CD4-positive, alpha-beta T cell treated with Interleukin-10 for 1 hour (primary cell): ENCODE measurements at regions not wholly inside any gene's neighbourhood (a gene's known extent, or its start where the extent isn't known, plus 50 kb on each side); places are given as distances from the start of the nearest gene placed in this dataset.
"Not testable (repeated sequence)": the region's sequence is repeated elsewhere in the genome, so short reads cannot be mapped to it uniquely, and the experiment has no call there.

Experiments
- DNase-seq: peaks from one replicate; pipeline ENCODE4 v3.0.0-alpha.2; 2020

- no peak for DNase-seq
These were observed 95.2 kb upstream of the UBE2E1 start for GRCh38 chr3:23710555-23710954.

GRCh38 chr3:23711916-23712494 lies 93.8 kb upstream of the UBE2E1 start:
- no peak for DNase-seq

DNA sequence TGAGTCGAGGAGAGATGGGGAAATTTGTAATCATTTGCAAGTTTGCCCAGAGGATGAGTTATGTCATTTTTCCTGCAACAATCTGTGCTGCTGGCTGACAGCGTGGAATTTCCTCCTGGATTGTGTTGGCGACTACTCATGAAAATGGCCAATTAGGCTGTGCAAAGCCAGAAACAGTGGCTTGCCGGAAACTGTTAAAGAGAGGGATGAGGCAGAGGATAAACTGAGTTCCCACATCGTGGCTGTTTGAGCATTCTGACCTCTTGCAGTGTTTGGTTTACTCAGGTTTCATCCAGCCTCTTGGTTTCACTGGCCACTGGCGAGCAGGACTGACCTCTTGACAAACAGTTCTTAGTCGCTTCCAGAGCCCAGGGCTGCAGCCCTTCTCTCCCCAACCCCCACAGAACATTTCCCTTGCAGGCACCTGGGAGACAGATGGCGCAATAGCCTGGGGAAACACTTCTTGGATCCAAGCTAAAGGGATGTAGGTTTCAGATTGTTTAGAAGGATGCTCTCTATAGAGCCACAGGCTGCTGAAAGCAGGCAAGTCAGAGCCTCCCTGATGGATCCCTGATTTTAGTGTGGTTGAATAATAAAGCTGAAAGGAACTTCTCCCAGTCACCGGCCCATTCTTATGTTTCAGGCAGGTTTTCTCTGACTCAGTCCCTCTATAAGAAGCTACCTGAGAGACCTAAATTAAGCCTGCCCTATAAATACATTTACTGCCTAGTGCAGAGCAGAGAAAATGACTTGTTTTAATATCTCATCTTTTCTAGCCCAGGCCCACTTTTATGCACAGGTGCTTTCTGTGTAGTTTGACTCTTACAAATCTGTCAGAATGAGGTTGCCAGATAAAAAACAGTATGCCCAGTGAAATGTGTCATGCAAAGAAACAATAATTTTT lies 92.8 kb upstream of the UBE2E1 start:
- no peak for DNase-seq

- no peak for DNase-seq
These were observed 92.1 kb upstream of the UBE2E1 start for GRCh38 chr3:23713641-23714040.

DNA sequence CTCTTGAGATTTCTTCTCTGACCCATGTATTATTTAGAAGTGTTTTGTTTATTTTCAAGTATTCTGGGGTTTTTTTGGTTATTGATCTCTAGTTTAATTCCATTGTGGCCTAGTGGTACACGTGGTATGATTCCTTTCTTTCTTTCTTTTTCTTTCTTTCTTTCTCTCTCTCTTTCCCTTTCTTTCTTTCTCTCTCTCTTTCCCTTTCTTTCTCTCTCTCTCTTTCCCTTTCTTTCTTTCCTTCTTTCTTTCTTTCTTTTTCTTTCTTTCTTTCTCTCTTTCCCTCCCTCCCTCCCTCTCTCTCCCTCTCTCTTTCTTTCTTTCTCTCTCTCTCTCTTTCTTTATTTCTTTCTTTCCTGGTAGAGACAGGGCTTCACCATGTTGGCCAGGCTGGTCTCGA lies 85.7 kb upstream of the UBE2E1 start:
- DNase-seq: no peak

- no peak for DNase-seq
These were observed 84.9 kb upstream of the UBE2E1 start for GRCh38 chr3:23720885-23721284.

- DNase-seq: no peak
These were observed 82.6 kb upstream of the UBE2E1 start for GRCh38 chr3:23723141-23723540.

DNA sequence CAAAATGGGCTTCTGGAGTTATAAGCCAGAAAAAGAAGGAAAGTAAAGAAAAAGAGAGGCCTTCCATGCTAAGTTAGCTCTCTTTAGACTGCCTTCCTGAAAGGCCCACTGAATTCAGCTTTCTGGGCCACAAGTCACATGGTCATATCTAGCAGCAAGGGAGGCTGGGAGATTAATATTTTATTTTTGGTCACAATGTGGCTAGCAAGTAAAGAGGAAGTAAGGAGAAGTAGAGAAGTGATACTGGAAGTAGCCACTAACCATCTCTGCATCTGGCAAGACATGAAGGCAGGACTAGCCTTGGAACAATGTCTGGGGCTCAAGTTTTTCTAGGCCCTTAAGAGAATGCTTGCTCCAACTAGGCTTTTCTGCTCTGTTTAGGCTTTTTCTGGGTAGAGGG lies 81.8 kb upstream of the UBE2E1 start:
- no peak for DNase-seq

GRCh38 chr3:23726811-23727548 lies 78.8 kb upstream of the UBE2E1 start:
- no peak for DNase-seq

GRCh38 chr3:23728601-23729117 lies 77.1 kb upstream of the UBE2E1 start:
- no peak for DNase-seq

DNA sequence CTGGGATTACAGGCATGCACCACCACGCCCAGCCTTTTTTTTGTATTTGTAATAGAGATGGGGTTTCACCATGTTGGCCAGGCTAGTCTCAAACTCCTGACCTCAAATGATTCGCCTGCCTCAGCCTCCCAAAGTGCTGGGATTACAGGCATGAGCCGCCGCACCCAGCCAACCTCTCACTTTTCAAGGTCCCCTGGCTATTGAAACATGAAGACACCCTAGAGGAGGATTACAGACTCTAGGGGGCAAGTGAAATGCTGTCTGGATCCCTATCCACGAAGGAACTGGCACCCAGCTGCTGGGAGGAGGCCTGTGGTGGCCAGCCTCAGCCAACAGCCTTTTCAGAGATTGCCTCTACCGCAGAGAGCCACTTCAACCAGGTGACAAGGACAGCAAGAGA lies 76.4 kb upstream of the UBE2E1 start:
- not testable (repeated sequence) for DNase-seq

GRCh38 chr3:23734481-23734880 lies 71.3 kb upstream of the UBE2E1 start:
- DNase-seq: no peak

DNA sequence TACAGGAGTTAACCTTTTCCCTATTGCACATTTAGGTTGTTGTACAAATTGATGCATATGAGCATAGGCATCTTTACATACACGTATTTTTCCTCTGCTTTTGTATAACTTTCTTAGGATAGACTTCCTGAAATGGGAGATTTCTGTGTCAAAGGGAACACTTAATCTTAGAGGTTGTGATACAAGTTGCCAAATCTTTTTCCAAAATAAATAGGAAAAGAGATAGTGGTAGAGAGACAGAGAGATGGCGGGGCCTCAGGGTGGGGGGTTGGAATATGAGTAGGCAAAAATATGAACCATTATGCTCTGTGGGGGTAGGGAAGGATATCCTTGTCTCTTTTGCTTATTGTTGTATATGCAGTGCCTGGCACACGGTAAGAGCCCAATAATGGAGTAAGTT lies 70.7 kb upstream of the UBE2E1 start:
- DNase-seq: no peak

DNA sequence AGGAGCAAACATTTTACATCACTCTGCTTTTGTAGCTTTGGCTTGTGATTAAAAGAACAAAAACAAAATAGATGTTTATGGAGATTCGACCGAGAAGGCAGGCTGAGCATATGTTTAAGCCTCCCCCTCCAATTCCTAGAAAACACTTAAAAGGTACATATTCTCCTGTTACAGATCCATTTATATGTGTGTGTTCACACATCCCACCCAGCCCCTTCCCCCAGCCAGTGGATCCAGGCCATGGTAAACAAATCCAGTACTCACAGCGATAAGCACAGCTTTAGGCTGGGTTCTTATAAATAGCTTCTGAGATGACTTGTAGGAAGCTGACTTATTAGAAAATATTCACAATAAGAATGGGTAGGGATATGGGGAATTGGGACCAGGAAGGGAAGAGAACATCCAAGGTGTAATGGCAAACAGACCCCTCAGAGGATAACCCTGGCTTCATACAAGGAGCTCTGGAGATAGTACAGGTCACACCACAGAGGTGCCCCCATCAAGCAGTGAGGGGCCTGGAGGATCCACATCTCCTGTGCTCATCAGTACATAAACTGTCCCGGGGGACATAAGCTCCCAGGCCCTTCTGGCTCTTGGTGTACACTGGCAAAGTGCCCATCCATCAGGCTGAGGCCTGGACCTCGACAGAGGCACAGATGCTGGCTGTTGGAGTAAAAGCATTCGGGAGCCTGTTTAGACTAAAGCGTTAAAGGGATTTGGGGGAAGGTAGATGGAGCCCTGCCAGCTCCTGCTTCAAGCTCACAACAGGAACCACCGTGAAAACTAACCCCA lies 70.0 kb upstream of the UBE2E1 start:
- DNase-seq: no peak

- no peak for DNase-seq
These were observed 66.8 kb upstream of the UBE2E1 start for GRCh38 chr3:23738944-23739343.

- DNase-seq: no peak
These were observed 66.2 kb upstream of the UBE2E1 start for GRCh38 chr3:23739536-23739935.

GRCh38 chr3:23740517-23740965 lies 65.2 kb upstream of the UBE2E1 start:
- no peak for DNase-seq

DNA sequence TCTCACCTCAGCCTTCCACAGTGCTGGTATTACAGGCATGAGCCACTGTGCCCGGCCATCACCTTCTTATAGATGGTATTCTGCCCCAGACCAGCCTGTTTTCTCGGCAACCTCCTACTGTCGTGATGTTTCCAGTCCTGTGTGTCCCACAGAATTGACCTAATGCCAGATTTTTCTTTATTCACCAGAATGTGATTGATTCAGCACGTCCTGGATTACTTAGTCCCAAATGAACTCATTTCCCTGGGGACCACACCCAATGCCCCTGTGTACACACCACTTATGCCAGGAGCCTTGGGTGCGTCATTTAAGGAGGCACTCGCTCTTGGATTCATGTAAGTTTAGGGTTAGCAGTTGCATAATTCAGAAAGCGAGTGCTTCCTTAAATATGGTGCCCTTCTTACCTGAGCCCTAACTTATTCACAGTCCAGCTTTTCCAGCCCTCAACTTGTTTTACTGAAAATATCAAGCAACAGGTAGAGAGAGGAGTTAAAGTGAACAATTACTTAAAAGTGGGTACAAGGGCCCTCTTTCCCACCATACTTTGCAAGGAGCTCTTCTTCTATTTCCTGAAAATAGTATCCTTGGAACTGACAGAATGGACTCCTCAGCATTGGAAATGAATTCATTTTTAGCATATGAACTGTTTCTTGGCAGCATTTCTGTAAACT lies 64.6 kb upstream of the UBE2E1 start:
- DNase-seq: no peak

DNA sequence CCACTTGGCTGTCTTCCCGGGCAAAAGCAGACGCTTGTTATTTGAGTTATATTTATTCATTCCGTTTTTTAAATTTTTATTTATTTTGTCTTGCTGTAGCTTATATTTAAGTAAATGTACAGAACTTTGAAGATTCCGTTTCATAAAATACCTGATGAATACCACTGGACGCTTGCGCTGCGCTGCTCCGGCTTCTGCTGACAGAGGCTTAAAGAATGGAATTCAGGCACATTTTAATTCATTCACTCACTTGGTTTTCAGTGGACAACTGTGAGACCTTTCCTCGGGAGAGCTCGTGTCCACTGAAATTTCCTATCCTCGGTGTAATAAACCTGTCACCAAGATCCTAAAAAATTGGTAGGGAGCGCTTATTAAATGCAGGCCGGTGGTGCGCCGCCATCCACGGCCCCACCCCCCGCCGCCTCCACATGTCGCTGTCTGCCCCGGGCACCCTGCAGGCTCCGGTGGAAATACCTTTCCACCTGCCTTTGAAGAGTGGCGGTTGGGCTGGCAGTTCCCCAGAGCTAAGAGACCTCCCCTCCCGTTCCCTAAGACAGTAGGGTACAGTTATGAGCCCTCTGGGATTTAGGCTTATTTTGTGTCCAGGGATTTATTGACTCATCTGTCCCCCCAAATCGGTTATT lies 62.5 kb upstream of the UBE2E1 start:
- DNase-seq: no peak

- no peak for DNase-seq
These were observed 59.3 kb upstream of the UBE2E1 start for GRCh38 chr3:23746441-23746840.

DNA sequence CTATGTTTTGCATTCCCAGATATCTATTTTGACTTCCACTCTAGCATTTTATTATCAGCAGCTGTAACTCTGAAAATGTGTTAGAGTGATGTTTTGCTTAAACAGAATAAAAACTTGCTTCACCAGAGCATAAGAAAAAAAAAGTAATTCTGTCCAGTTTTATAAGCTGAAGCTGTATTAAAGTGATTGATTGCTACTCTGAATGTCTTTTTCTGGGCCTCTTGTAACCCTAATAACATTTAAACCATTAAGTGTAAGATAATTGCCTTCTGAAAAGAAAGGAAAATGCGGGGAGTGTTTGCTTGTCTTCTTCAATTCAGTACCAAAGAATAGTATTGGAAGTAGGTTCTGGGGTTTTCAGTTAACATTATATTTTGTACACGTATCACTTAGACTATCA lies 57.9 kb upstream of the UBE2E1 start:
- no peak for DNase-seq
